HFFc6 (cell line): ENCODE measurements at regions not wholly inside any gene's neighbourhood (a gene's known extent, or its start where the extent isn't known, plus 50 kb on each side); places are given as distances from the start of the nearest gene placed in this dataset.

ENCODE experiments used
- DNase-seq: peaks from one replicate; pipeline ENCODE4 v3.0.0-alpha.2; 2018
- H3K27ac Mint-ChIP-seq: 2 replicates; pipeline ENCODE4 v1.8.0; 2020; ENCODE audit warnings: mild to moderate bottlenecking, mixed read lengths
- H3K27me3 Mint-ChIP-seq: 2 replicates; pipeline ENCODE4 v1.8.0; 2021; ENCODE audit warnings: mild to moderate bottlenecking, moderate library complexity, mixed read lengths; ENCODE audit not compliant: insufficient read depth
- H3K36me3 Mint-ChIP-seq: 2 replicates; pipeline ENCODE4 v1.8.0; 2021; ENCODE audit warnings: low read depth, mixed read lengths
- H3K4me1 Mint-ChIP-seq: 2 replicates; pipeline ENCODE4 v1.8.0; 2020; ENCODE audit warnings: low read depth, mixed read lengths
- H3K4me3 Mint-ChIP-seq: 2 replicates; pipeline ENCODE4 v1.8.0; 2020; ENCODE audit warnings: mild to moderate bottlenecking, moderate library complexity, mixed read lengths
- H3K9me3 Mint-ChIP-seq: 2 replicates; pipeline ENCODE4 v1.8.0; 2020; ENCODE audit warnings: mild to moderate bottlenecking, mixed read lengths
- TF ChIP-seq, protein P1 (sequence below): fragments of 200-600 bp; sonication (generic); IDR thresholded peaks from 2 replicates; pipeline ENCODE4 v1.5.0; 2021; ENCODE audit warnings: antibody characterized with exemption, mild to moderate bottlenecking

DNA sequence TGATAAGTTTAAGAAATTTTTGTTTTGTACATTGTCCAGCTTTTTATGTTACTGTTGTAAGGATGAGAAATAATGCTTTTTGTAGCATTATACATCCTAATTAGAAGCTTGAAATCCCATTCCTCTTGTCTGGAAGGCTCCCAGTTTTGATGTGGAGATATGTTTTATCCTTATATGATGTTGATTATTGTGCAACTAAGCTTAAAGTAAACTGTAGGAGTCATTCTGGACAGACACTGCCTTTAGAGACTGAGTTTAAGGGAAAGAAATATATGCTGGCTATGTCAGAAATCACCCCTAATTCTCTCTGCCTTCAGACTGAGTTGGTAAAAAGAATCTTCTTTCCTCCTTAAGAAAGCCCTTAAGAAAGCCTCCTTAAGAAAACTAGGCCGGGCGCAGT lies 670.4 kb downstream of the ZPLD1 start:
- TF ChIP-seq, protein P1, sequence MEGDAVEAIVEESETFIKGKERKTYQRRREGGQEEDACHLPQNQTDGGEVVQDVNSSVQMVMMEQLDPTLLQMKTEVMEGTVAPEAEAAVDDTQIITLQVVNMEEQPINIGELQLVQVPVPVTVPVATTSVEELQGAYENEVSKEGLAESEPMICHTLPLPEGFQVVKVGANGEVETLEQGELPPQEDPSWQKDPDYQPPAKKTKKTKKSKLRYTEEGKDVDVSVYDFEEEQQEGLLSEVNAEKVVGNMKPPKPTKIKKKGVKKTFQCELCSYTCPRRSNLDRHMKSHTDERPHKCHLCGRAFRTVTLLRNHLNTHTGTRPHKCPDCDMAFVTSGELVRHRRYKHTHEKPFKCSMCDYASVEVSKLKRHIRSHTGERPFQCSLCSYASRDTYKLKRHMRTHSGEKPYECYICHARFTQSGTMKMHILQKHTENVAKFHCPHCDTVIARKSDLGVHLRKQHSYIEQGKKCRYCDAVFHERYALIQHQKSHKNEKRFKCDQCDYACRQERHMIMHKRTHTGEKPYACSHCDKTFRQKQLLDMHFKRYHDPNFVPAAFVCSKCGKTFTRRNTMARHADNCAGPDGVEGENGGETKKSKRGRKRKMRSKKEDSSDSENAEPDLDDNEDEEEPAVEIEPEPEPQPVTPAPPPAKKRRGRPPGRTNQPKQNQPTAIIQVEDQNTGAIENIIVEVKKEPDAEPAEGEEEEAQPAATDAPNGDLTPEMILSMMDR = no peak
- H3K4me3 Mint-ChIP-seq = no peak overlapping the region
- no peaks in the 10 kb centered on the region for H3K4me1 Mint-ChIP-seq
- H3K27me3 Mint-ChIP-seq = no peaks in the 10 kb centered on the region
- H3K9me3 Mint-ChIP-seq = peaks cover 42% of the 10 kb centered on the region
- no peak for DNase-seq
- no peak overlapping the region for H3K27ac Mint-ChIP-seq
- H3K36me3 Mint-ChIP-seq = no peaks in the 10 kb centered on the region

GRCh38 chr3:103112273-103112672 lies 677.5 kb downstream of the ZPLD1 start:
- TF ChIP-seq, protein P1 = no peak
- peaks cover 12% of the 10 kb centered on the region for H3K9me3 Mint-ChIP-seq
- H3K27ac Mint-ChIP-seq = no peak overlapping the region
- no peaks in the 10 kb centered on the region for H3K27me3 Mint-ChIP-seq
- no peak overlapping the region for H3K4me3 Mint-ChIP-seq
- no peaks in the 10 kb centered on the region for H3K36me3 Mint-ChIP-seq
- H3K4me1 Mint-ChIP-seq = no peaks in the 10 kb centered on the region
- no peak for DNase-seq

DNA sequence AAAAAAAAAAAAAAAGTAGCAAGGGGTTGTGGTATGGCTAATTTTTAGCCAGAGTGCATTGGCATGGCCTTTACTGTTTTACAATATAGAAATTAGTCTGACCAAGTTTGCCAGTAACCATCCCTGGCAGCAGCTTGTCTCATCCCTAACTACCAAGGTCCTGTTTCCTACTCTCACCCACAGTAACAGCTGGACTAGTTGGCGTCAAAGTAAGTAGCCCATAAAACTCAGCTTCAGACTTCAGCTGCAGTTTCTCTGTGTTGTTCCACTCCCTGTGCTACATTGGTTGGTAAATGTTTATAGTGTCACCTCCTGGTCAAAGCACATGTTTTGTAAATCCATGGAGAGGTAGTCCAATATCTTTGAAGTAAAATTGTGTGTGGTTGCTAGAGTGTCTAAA lies 691.3 kb downstream of the ZPLD1 start:
- Mint-ChIP-seq H3K36me3 (peaks cover 4% of the 10 kb centered on the region; the same call in 1 of the 2 replicates), H3K4me3 (no peak overlapping the region), H3K4me1 (no peaks in the 10 kb centered on the region), H3K27ac (no peak overlapping the region), H3K27me3 (no peaks in the 10 kb centered on the region), H3K9me3 (peaks cover 14% of the 10 kb centered on the region)
- no peak for DNase-seq
- TF ChIP-seq, protein P1 = no peak

DNA sequence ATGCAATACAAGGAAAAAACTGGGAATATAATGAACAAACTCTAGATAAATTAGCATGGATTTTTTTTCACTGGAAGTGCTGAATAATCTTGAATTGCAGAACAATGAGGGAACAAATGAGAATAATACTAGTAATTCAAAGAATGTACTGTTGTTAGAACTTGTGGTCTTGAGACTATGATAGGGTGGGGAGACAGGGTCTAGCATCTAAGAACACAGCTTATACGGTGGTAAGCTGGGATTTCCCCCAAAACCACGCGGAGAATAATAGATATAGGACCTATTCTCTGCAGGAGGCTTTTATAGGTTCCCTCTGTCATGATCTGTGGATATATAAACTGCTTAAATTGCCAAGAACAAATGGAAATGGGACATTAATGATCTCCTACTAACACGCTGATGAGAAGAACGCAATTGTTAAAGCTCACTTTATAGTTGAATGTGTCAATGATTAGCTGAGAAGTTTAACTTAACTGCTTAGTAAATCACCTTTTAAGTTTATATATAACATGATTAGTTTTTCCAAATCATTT lies 692.3 kb downstream of the ZPLD1 start:
- no peaks in the 10 kb centered on the region for H3K4me1 Mint-ChIP-seq
- no peak overlapping the region for H3K4me3 Mint-ChIP-seq
- DNase-seq = no peak
- H3K9me3 Mint-ChIP-seq = peaks cover 14% of the 10 kb centered on the region
- H3K36me3 Mint-ChIP-seq = peaks cover 4% of the 10 kb centered on the region; the same call in 1 of the 2 replicates
- H3K27ac Mint-ChIP-seq = no peak overlapping the region
- no peaks in the 10 kb centered on the region for H3K27me3 Mint-ChIP-seq
- TF ChIP-seq, protein P1 = no peak

DNA sequence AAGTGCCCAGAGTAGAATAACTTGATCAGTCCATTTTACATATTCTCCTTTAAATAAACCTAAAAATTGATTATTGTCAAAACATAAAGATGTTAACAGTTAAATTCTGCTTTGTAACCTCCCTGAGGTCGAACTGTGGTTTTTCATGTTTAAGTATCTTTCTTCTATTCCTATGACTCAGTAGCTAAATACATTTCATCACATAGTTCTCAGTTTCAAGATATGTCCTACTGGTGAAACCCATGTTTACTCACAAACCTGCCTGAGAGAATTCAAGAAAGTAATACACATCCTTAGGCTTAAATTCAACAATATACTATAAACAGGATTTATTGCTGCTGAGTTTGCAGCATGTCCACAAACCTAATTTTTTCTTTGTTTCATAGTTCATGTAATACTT lies 692.9 kb downstream of the ZPLD1 start:
- H3K4me3 Mint-ChIP-seq = no peak overlapping the region
- H3K4me1 Mint-ChIP-seq = no peaks in the 10 kb centered on the region
- peaks cover 14% of the 10 kb centered on the region for H3K9me3 Mint-ChIP-seq
- DNase-seq = no peak
- H3K36me3 Mint-ChIP-seq = peaks cover 4% of the 10 kb centered on the region; the same call in 1 of the 2 replicates
- H3K27ac Mint-ChIP-seq = no peak overlapping the region
- TF ChIP-seq, protein P1 = no peak
- H3K27me3 Mint-ChIP-seq = no peaks in the 10 kb centered on the region
